Activated CD4-positive, alpha-beta T cell treated with anti-CD3 and anti-CD28 coated beads, Interleukin-2, amount 10 ng/mL, durations not matched to agents 24 days and 14 days (primary cell): ENCODE measurements at regions not wholly inside any gene's neighbourhood (a gene's known extent, or its start where the extent isn't known, plus 50 kb on each side); places are given as distances from the start of the nearest gene placed in this dataset.
A peak's percentile ranks its signal among the peaks of the same experiment; 100 is the strongest.

Experiments
- DNase-seq: peaks from one replicate; pipeline ENCODE4 v3.0.0; 2022
- H3K27ac Mint-ChIP-seq: one replicate; pipeline ENCODE4 v1.8.0; 2022; ENCODE audit warnings: mild to moderate bottlenecking, mixed read lengths
- H3K27me3 Mint-ChIP-seq: one replicate; pipeline ENCODE4 v1.8.0; 2022; ENCODE audit warnings: mixed read lengths
- H3K36me3 Mint-ChIP-seq: one replicate; pipeline ENCODE4 v1.8.0; 2022; ENCODE audit warnings: low read depth, mild to moderate bottlenecking, mixed read lengths
- H3K4me1 Mint-ChIP-seq: one replicate; pipeline ENCODE4 v1.8.0; 2021; ENCODE audit warnings: mixed read lengths
- H3K4me3 Mint-ChIP-seq: one replicate; pipeline ENCODE4 v1.8.0; 2022; ENCODE audit warnings: mild to moderate bottlenecking, moderate library complexity, mixed read lengths
- H3K9me3 Mint-ChIP-seq: one replicate; pipeline ENCODE4 v1.8.0; 2021; ENCODE audit warnings: mixed read lengths
- intact Hi-C: fragments of 100-400 bp; cut with micrococcal nuclease; formaldehyde crosslinking; loops from one replicate; pipeline ENCODE4 v1.15.1; 2023

DNA sequence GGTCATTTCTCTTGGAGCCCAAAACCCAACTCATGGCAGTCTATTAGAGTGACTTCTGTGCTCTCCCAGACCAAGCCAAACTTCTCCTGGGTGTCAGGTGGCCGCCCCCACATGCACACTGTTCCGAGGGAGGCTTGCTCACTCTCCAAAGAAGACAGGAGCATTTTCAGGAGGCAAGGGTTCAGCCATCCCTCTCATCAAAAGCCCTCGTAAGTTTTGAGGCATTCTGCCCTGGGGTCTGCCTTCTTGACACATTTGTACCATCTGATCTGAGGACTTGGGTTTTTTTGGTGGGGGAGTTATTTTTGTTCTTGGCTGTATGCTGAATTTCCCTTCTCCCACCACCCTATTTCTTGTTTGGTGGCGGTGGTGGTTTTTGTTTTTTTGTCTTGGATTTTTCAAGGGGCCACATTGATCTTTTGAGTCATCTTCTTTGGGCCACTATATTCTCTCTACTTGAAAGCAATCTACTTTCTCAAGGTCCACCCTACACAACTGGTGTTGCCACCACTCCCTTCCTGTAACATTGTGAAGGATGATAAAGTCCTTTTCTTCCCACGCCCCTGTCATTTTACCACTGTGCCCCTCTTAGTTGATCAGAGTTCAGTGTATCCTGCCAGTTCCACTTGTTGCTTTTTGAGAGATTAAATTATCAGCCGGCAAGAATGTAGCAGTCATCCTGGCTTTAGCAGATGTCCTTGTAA is 255.8 kb downstream of the CYP26B1 start:
- Mint-ChIP-seq H3K4me1 (no peaks in the 10 kb centered on the region), H3K9me3 (no peaks in the 10 kb centered on the region), H3K27ac (no peak overlapping the region), H3K4me3 (no peak overlapping the region), H3K27me3 (no peaks in the 10 kb centered on the region), H3K36me3 (no peaks in the 10 kb centered on the region)
- intact Hi-C loops = no loop called here
- DNase-seq = no peak

DNA sequence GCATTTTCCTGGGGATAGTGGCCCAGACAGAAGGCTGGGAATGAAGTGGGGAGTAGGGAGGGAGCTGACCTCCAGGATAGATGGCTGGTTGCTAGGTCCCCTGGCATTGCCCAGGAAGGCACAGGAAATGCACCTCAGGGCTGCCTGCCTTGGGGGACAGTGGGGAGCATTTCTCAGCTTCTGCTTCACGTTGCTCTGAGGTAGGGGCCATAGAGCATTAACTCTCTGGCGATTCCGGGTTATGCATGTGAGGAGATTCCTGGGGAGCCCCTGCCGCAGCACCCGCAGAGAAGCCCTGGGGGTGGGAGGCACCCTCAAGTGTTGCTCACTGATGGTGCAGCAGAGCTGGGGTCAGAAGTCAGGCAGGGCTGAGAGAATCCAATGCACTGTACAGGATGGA is 256.5 kb downstream of the CYP26B1 start:
- no peaks in the 10 kb centered on the region for H3K9me3 Mint-ChIP-seq
- intact Hi-C loops = no loop called here
- H3K36me3 Mint-ChIP-seq = no peaks in the 10 kb centered on the region
- H3K4me3 Mint-ChIP-seq = no peak overlapping the region
- H3K4me1 Mint-ChIP-seq = no peaks in the 10 kb centered on the region
- H3K27ac Mint-ChIP-seq = no peak overlapping the region
- peak; percentile 28 for DNase-seq
- H3K27me3 Mint-ChIP-seq = no peaks in the 10 kb centered on the region

DNA sequence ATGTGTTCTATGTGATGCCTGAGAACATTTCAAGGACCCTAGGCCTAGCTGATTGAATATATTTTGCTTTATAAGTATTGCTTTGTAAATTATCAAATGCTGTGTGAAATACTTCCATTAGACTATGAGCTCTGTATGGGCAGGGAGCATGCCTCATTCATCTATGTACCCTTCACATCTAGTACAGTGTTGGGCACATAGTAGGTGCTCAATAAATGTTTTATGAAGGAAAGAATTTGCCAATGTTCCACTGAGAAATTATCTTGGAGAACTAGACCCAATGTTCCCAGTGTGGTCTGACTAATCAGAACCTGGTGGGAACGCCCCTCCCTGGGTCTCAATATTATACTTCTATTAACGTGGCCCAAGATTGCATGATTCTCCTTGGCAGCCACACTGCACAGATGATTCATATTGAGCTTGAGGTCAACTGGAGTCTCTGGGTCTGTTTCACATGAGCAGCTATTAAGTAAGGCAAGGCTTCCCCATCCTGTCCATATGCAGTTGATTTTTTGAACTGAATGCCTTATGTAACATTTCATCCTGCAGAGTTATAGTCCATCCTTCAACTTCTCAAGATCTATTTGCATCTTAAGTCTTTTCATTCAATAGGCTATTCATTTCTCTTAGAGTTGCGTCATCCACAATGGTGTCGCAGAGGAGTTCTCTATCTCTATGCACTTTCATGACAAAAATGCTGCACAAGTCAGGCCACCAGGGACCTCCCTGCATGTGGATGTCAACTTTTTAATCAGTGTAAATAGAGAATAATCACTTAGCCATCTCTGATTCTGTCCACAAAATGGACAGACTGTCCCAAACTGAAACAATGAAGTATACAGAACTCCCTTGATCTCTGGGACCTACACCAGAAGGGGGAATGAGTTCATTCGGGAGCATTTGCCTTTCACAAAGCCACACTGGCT is 257.6 kb downstream of the CYP26B1 start:
- H3K27ac Mint-ChIP-seq = no peak overlapping the region
- H3K27me3 Mint-ChIP-seq = no peaks in the 10 kb centered on the region
- H3K9me3 Mint-ChIP-seq = no peaks in the 10 kb centered on the region
- intact Hi-C loops = no loop called here
- DNase-seq = no peak
- H3K36me3 Mint-ChIP-seq = no peaks in the 10 kb centered on the region
- H3K4me1 Mint-ChIP-seq = no peaks in the 10 kb centered on the region
- H3K4me3 Mint-ChIP-seq = no peak overlapping the region

DNA sequence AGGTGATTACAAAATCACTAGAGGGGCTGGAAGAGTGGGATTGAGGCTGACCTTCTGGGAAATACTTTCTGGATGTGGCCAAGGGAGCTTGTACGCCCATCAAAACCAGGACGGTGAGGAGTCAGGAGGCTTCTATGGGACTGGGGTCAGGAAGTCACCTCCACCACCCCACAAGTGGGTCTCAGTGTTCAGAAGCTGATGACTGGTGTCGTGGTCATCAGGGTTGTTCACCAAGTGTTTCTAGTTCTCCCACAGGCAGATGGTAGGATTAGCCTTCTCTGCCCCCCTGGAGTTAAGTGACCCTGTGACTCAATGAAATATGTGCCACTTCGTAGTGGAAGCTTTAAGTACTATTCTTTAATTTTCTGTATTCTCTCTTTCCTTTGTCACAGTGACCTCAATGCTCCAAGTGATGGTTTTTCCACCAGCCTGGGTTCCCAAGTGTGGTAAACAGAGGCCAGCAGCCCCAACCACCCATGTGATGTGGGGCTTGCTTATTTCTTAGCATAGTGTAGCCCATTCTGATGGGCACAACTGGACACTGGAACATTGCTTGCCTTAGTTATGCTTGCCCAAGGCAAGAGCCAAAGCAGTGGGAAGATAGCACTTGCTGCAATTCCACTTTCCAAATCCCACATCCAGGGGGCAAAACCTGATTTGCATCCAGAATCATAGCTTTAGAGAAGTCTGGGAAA is 258.8 kb downstream of the CYP26B1 start:
- H3K27me3 Mint-ChIP-seq = no peaks in the 10 kb centered on the region
- intact Hi-C loops = no loop called here
- H3K4me1 Mint-ChIP-seq = no peaks in the 10 kb centered on the region
- no peak overlapping the region for H3K4me3 Mint-ChIP-seq
- DNase-seq = no peak
- no peaks in the 10 kb centered on the region for H3K9me3 Mint-ChIP-seq
- no peak overlapping the region for H3K27ac Mint-ChIP-seq
- H3K36me3 Mint-ChIP-seq = no peaks in the 10 kb centered on the region

DNA sequence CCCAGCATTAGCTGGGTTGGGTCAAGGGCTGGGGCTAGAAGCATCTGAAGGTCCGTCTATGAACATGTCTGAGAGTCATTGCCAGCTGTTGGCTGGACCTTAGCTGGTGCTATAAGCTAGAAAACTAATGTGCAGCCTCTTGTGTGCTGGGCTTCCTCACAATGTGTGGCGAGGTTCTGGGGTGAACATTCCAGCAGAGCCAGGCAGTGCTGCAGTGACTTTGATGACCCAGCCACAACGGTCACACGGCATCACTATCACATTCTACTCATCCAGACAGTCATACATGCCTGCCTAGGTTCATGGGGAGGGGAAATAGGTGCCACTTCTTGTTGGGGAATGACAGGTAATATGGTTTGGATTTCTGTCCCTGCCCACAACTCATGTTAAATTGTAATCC is 260.5 kb downstream of the CYP26B1 start:
- DNase-seq = no peak
- intact Hi-C loops = no loop called here
- Mint-ChIP-seq H3K36me3 (no peaks in the 10 kb centered on the region), H3K4me3 (no peak overlapping the region), H3K27ac (no peak overlapping the region), H3K9me3 (no peaks in the 10 kb centered on the region), H3K27me3 (no peaks in the 10 kb centered on the region), H3K4me1 (no peaks in the 10 kb centered on the region)

DNA sequence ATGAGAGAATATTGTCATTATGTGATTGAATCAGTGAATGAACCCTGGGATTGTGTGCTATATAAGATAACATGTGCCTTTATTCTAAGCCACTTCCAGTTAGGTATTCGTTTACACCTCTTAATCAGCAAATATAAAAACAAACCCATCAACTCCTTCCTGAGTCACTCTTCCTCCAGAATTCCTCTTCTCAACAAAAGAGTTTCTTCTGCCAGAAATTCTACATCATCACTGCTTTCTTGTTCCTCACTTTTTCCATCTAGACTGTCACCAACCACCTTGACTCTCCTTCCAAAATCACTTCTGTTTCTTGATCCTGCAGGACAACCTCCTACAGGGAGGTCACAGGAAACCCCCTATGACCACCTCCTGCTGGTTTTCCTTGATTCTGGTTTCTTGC is 261.4 kb downstream of the CYP26B1 start:
- Mint-ChIP-seq H3K27ac (no peak overlapping the region), H3K27me3 (no peaks in the 10 kb centered on the region), H3K9me3 (no peaks in the 10 kb centered on the region), H3K36me3 (no peaks in the 10 kb centered on the region), H3K4me1 (no peaks in the 10 kb centered on the region), H3K4me3 (no peak overlapping the region)
- no peak for DNase-seq
- intact Hi-C loops = no loop called here

DNA sequence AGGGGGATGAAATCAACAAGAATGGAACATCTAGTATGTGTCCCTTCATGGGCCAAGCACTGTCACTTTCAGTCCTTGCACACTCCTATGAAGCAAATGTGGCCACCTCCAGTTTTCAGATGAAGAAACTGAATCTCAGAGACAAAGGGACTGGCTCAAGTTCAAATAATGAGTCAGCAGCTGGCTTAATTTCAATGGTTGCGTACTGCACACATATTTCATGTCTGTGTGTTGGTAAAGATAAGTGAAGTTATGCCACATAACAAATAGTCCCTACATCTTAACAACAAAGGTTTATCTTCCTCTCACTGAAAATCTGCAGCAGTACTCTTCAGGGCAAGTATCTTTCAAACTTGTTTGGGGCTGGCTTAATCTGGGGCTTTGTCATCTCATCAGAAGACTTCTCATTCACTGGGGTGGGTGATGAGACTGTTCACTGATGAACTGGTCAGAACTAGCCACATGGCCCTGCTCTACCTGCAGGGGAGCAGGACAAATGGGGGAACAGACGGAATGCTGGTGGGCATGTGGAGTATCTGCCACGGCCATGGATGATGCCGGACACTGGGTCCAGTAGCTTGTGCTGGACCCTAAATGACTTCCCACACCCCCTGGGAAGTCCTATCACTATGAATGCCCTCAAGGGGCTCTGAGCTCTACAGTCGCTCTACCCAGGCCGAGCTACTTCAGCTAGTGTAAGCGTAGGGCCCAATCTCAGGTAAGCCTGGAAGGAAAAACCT is 263.2 kb downstream of the CYP26B1 start:
- H3K27me3 Mint-ChIP-seq = no peaks in the 10 kb centered on the region
- H3K4me3 Mint-ChIP-seq = no peak overlapping the region
- DNase-seq = no peak
- no peaks in the 10 kb centered on the region for H3K4me1 Mint-ChIP-seq
- no peaks in the 10 kb centered on the region for H3K9me3 Mint-ChIP-seq
- no peaks in the 10 kb centered on the region for H3K36me3 Mint-ChIP-seq
- intact Hi-C loops = no loop called here
- no peak overlapping the region for H3K27ac Mint-ChIP-seq

DNA sequence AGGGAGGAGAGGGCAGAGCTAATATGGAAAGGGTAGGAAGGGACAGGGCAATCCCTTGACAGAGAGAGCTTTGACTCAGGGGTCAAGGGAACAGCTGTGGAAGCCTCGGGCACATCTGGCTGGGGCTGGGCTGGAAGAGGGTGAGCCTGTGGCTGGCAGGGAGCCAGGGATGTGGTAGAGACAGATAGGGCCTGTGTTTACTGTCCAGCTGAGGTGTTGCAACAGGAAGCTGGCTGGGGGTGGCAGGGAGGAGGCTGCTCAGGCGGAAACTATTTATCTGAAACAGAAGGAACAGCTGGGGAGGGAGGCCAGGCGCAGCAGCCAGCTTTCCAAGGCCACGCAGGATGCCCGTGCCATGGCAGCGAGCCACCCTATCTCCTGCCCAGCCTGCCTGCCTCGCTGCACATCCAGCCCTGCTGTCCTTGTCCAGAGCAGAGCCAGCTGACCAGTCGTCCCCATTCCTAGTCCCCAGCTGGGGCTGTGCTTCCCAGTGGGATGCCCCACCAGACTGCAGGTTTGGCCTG is 264.7 kb downstream of the CYP26B1 start:
- Mint-ChIP-seq H3K27me3 (no peaks in the 10 kb centered on the region), H3K27ac (no peak overlapping the region), H3K4me3 (no peak overlapping the region), H3K4me1 (no peaks in the 10 kb centered on the region), H3K9me3 (no peaks in the 10 kb centered on the region), H3K36me3 (no peaks in the 10 kb centered on the region)
- intact Hi-C loops = no loop called here
- no peak for DNase-seq

DNA sequence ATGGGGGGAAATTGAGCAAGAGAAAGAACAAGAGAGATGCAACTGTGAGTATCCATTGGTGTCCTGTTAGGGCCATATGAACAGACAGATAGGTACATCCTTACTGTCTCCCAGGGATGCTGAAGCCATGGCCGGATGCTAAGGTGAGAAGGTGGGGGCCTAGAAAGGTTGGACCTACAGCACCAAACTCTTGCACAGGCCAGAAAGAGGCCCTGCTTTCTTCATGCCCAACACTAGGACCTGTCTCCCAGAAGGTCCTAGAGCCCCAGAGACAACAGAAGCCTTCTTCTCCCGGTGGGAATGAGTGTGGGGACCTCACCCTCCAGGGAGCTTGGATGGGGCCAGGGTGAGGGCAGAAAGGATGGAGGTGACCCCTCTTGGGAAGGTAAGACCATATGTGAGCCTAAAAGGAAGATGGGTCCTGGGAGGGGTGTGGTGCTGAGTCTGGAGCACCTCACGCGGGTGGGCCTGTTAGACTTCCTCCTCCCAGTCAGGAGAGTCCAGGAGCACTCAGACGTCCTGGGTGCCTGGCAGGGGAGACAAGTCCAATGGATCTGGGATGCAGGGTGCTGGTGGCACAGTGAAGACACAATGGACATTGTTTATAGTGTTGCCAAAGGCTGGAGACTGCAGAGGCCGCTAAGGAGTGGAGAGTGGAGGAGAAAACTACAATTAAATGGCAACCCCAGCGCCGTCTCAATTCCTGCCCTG is 265.3 kb downstream of the CYP26B1 start:
- Mint-ChIP-seq H3K4me1 (no peaks in the 10 kb centered on the region), H3K9me3 (no peaks in the 10 kb centered on the region), H3K36me3 (no peaks in the 10 kb centered on the region), H3K4me3 (no peak overlapping the region), H3K27me3 (no peaks in the 10 kb centered on the region), H3K27ac (no peak overlapping the region)
- intact Hi-C loops = no loop called here
- DNase-seq = no peak

DNA sequence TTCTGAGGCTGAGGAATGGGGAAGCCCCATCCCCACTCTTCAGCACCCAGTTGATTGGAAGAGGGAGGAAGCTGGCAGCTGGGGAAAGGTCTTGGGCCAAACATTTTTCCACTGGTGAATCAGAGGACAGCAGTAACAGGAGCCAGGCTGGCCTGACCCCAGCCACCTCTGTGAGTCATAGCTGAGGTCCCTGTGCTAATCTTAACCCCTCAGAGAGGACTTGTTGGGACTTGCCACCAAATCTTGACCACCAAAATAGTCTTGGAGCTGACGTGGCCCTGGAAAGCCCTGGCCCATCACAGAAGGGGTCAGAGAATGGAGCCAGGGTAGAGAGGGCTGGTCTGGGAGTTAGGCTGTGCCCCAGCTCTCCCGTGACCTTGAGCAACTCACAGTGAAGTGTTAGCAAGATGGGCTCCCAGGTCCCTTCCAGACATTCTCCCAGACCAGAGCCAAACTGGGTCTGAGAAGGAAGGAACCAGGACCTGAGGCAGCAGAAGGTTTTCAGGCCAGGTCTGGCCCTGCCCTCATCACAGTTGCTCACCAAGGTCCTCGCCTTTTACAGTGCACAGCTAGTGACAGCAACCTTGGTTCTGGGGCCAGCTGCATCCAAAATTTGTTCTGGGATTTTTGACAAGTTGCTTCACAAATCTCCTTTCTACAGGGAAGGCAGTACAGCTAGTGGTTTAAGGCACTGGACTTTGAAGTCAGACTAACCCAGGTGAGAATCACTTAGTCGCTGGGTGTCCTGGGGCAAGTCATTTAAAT is 266.6 kb downstream of the CYP26B1 start:
- Mint-ChIP-seq H3K36me3 (no peaks in the 10 kb centered on the region), H3K9me3 (no peaks in the 10 kb centered on the region), H3K27me3 (no peaks in the 10 kb centered on the region), H3K27ac (no peak overlapping the region), H3K4me1 (no peaks in the 10 kb centered on the region), H3K4me3 (no peak overlapping the region)
- DNase-seq = no peak
- intact Hi-C loops = no loop called here

DNA sequence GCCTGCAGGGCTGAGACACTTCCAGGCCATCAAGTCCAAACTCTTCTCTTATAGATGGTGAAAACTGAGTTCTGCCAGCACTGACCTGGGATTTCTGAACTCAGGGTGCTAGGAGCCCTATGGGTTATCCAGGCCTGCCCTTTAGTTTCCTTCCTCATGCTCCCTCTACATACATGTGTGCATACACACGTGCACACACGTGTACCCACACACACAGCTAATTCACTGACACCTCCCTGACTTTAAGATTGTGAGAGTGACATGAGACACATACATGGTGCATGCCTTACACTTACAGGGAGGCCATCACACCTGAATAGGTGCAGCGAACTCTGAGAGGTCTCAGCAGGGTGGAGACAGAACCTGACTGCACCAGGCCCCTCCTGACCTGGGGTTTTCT is 267.4 kb downstream of the CYP26B1 start:
- H3K4me3 Mint-ChIP-seq = no peak overlapping the region
- intact Hi-C loops = no loop called here
- H3K27me3 Mint-ChIP-seq = no peaks in the 10 kb centered on the region
- no peaks in the 10 kb centered on the region for H3K9me3 Mint-ChIP-seq
- H3K4me1 Mint-ChIP-seq = no peaks in the 10 kb centered on the region
- no peak overlapping the region for H3K27ac Mint-ChIP-seq
- H3K36me3 Mint-ChIP-seq = no peaks in the 10 kb centered on the region
- no peak for DNase-seq

DNA sequence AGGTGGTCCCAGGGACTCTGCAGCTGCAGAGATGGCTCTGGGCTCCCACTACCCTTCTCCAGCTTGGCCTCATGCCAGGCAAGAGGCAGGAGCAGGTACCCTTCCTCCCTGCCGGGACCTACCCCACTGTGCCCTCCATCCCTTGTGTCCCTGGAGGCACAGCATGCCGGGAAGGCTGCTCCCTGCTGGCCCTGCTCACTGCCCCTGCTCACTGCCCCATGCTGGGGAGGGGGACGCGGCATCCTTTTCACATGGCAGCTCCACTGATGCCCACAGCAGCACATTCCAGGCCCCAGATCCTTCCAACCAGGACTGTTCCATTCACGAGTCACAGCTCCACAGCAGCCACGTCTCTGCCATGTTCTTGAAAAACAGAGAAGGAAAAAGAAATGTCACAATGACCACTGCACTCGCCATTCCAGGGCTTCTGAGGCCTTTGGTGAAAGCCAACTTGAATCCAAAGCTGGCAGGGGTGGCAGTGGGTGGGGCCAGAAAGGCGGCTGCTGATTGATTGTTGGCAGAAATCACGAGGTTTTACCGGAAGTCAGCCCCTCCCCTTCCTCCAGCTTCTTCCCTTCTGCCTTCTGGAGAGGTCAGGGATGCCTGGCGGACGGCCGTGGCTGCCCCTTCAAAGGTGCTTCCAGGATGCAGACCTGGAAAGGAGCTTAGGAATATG is 268.0 kb downstream of the CYP26B1 start:
- Mint-ChIP-seq H3K27me3 (no peaks in the 10 kb centered on the region), H3K27ac (no peak overlapping the region), H3K9me3 (no peaks in the 10 kb centered on the region), H3K36me3 (no peaks in the 10 kb centered on the region), H3K4me1 (no peaks in the 10 kb centered on the region), H3K4me3 (no peak overlapping the region)
- intact Hi-C loops = no loop called here
- DNase-seq = no peak
